ENCODE measurements at regions not wholly inside any gene's neighbourhood (a gene's known extent, or its start where the extent isn't known, plus 50 kb on each side); places are given as distances from the start of the nearest gene placed in this dataset.
"Not testable (repeated sequence)": the region's sequence is repeated elsewhere in the genome, so short reads cannot be mapped to it uniquely, and the experiment has no call there.

DNA sequence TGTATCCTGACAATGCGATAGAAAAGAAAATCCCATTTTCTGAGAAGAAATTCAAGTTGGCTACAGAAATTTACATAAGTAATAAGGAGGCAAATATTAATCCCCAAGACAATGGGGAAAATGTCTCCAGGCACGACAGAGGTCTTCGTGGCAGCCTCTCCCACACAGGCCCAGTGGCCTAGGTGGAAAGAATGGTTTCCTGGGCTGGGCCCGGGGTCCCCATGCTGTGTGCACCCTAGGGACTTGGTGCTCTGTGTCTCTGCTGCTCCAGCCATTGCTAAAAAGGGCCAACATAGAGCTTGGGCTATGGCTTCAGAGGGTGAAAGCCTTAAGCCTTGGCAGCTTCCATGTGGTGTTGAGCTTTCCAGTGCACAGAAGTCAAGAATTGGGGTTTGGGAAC lies 102.5 kb upstream of the LYPLAL1 start:
- DNase-seq, result no peak
- POLR2A ChIA-PET, result no interaction called here
- Histone ChIP-seq H3K36me3 (ENCODE audit: control insufficient read depth in 4 of 4, insufficient read depth in 4 of 4, low read length in 3 of 4) (no peaks in the 10 kb centered on the region), H3K9me3 (ENCODE audit: control extremely low read depth in 1 of 5, control insufficient read depth in 4 of 5, insufficient read depth in 2 of 5, low read depth in 1 of 5, low read length in 4 of 5) (peaks cover 0 to 2% (median 0%) of the 10 kb centered on the region in 5 experiments), H3K4me1 (ENCODE audit: control extremely low read depth in 1 of 4, control insufficient read depth in 4 of 4, insufficient read depth in 4 of 4, low read length in 3 of 4) (no peaks in the 10 kb centered on the region), H3K27me3 (replicated peaks in 2 of 5; ENCODE audit: control insufficient read depth in 4 of 5, insufficient read depth in 5 of 5, low read length in 4 of 5) (no peaks in the 10 kb centered on the region), H3K4me3 (ENCODE audit: control insufficient read depth in 1 of 7, extremely low read depth in 1 of 7, insufficient read depth in 4 of 7, low read depth in 2 of 7, low read length in 6 of 7) (no peak overlapping the region), H3K27ac (ENCODE audit: insufficient read depth in 1 of 2, low read depth in 1 of 2, low read length in 2 of 2, poor library complexity in 1 of 2, severe bottlenecking in 2 of 2) (no peak overlapping the region)
- 100% methylated on average over 4 of the region's 4 CpGs for WGBS (ENCODE audit: insufficient coverage)
- CTCF ChIA-PET, result no interaction called here

- ChIA-PET POLR2A (no interaction called here), CTCF (no interaction called here)
- 100% methylated on average over 2 of the region's 5 CpGs for WGBS (ENCODE audit: insufficient coverage)
- H3K4me3 ChIP-seq (ENCODE audit: control insufficient read depth in 1 of 7, extremely low read depth in 1 of 7, insufficient read depth in 4 of 7, low read depth in 2 of 7, low read length in 6 of 7), result no peak overlapping the region
- no peaks in the 10 kb centered on the region for H3K27me3 ChIP-seq (replicated peaks in 2 of 5; ENCODE audit: control insufficient read depth in 4 of 5, insufficient read depth in 5 of 5, low read length in 4 of 5)
- DNase-seq, result no peak
- H3K9me3 ChIP-seq (ENCODE audit: control extremely low read depth in 1 of 5, control insufficient read depth in 4 of 5, insufficient read depth in 2 of 5, low read depth in 1 of 5, low read length in 4 of 5), result peaks cover 0 to 2% (median 0%) of the 10 kb centered on the region in 5 experiments
- no peaks in the 10 kb centered on the region for H3K4me1 ChIP-seq (ENCODE audit: control extremely low read depth in 1 of 4, control insufficient read depth in 4 of 4, insufficient read depth in 4 of 4, low read length in 3 of 4)
- H3K27ac ChIP-seq (ENCODE audit: insufficient read depth in 1 of 2, low read depth in 1 of 2, low read length in 2 of 2, poor library complexity in 1 of 2, severe bottlenecking in 2 of 2), result no peak overlapping the region
- H3K36me3 ChIP-seq (ENCODE audit: control insufficient read depth in 4 of 4, insufficient read depth in 4 of 4, low read length in 3 of 4), result no peaks in the 10 kb centered on the region
Measured at GRCh38 chr1:219072329-219072728, 101.3 kb upstream of the LYPLAL1 start.

DNA sequence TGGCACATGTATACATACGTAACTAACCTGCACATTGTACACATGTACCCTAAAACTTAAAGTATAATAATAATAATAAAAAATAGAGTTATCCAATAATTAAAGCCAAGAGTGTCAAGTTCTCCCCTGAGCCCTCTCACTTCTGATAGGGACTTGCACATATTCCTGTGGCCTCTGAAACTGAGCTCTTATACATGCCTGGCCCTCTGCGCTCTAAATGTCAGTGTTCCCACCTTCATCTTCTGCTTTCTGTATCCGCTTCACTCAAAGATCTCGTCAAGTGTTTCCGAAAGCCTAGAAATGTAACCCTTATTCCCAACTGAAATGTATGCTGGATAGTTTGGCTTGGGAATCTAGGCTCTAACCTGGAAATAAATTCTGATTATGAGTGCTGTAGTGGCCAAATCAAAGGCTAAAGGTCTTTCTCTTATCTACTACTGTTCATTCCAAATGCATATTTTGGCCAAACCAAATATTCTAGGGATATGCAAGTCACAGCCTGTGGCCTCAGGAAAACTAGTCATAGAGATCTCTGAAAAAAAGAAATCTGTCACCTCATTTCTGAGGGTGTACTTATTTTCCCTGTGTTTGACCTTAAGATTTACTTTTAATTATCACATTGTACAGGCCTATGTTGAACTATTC lies 99.5 kb upstream of the LYPLAL1 start:
- CTCF ChIA-PET, result no interaction called here
- Histone ChIP-seq H3K27me3 (replicated peaks in 2 of 5; ENCODE audit: control insufficient read depth in 4 of 5, insufficient read depth in 5 of 5, low read length in 4 of 5) (no peaks in the 10 kb centered on the region), H3K27ac (ENCODE audit: insufficient read depth in 1 of 2, low read depth in 1 of 2, low read length in 2 of 2, poor library complexity in 1 of 2, severe bottlenecking in 2 of 2) (no peak overlapping the region), H3K9me3 (ENCODE audit: control extremely low read depth in 1 of 5, control insufficient read depth in 4 of 5, insufficient read depth in 2 of 5, low read depth in 1 of 5, low read length in 4 of 5) (peaks cover 0 to 2% (median 0%) of the 10 kb centered on the region in 5 experiments), H3K36me3 (ENCODE audit: control insufficient read depth in 4 of 4, insufficient read depth in 4 of 4, low read length in 3 of 4) (no peaks in the 10 kb centered on the region), H3K4me3 (ENCODE audit: control insufficient read depth in 1 of 7, extremely low read depth in 1 of 7, insufficient read depth in 4 of 7, low read depth in 2 of 7, low read length in 6 of 7) (no peak overlapping the region), H3K4me1 (ENCODE audit: control extremely low read depth in 1 of 4, control insufficient read depth in 4 of 4, insufficient read depth in 4 of 4, low read length in 3 of 4) (no peaks in the 10 kb centered on the region)
- POLR2A ChIA-PET, result no interaction called here
- no peak for DNase-seq
- WGBS (ENCODE audit: insufficient coverage), result 100% methylated on average over 1 of the region's 5 CpGs

DNA sequence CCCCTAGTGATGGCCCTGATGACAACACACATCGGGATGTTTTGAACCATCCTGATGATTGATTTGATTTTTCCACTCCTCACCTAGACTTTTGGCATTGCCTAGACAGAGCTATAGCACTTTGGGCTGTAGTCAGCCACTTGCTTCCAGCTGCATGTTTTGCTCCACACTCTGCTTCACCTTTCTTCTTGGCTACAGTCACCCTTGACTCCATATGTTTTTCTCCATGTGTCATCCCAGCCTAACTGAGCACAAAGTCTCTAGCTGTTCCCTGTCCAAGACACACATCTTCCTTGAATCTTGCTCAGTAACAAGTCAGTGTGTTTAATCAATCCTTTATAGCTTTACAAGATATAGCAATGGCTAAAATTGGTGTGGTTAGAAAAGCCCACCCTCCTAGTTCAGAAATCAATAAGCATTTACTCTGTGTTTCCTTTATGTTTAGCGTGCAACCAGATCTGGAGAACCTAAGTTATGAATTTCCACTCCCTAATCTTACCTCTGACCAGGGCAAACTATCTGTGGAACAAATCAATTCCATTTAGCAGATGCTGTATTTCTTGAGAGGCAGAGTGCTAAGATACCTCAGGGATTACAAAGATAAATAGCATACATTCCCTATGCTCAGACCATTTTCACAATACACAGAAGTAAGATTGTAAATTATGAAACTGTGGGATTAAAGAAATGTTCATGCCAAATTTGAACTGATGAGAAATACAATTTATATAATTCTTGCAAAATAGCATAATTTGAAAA lies 98.4 kb upstream of the LYPLAL1 start:
- no peaks in the 10 kb centered on the region for H3K36me3 ChIP-seq (ENCODE audit: control insufficient read depth in 4 of 4, insufficient read depth in 4 of 4, low read length in 3 of 4)
- CTCF ChIA-PET, result no interaction called here

GRCh38 chr1:219076326-219076937 lies 97.2 kb upstream of the LYPLAL1 start:
- no peak overlapping the region for H3K4me3 ChIP-seq (ENCODE audit: control insufficient read depth in 1 of 7, extremely low read depth in 1 of 7, insufficient read depth in 4 of 7, low read depth in 2 of 7, low read length in 6 of 7)
- no CpG with 5 or more reads among the region's 1 CpG for WGBS (ENCODE audit: insufficient coverage)

More for the DNA sequence above, 98.4 kb upstream of the LYPLAL1 start:
- Histone ChIP-seq H3K9me3 (ENCODE audit: control extremely low read depth in 1 of 5, control insufficient read depth in 4 of 5, insufficient read depth in 2 of 5, low read depth in 1 of 5, low read length in 4 of 5) (peaks cover 0 to 2% (median 0%) of the 10 kb centered on the region in 5 experiments), H3K27ac (ENCODE audit: insufficient read depth in 1 of 2, low read depth in 1 of 2, low read length in 2 of 2, poor library complexity in 1 of 2, severe bottlenecking in 2 of 2) (no peak overlapping the region), H3K4me1 (ENCODE audit: control extremely low read depth in 1 of 4, control insufficient read depth in 4 of 4, insufficient read depth in 4 of 4, low read length in 3 of 4) (no peaks in the 10 kb centered on the region), H3K4me3 (ENCODE audit: control insufficient read depth in 1 of 7, extremely low read depth in 1 of 7, insufficient read depth in 4 of 7, low read depth in 2 of 7, low read length in 6 of 7) (no peak overlapping the region), H3K27me3 (replicated peaks in 2 of 5; ENCODE audit: control insufficient read depth in 4 of 5, insufficient read depth in 5 of 5, low read length in 4 of 5) (no peaks in the 10 kb centered on the region)
- no peak for DNase-seq
- 100% methylated on average over 1 of the region's 2 CpGs for whole genome bisulfite sequencing (ENCODE audit: insufficient coverage)
- POLR2A ChIA-PET, result no interaction called here

DNA sequence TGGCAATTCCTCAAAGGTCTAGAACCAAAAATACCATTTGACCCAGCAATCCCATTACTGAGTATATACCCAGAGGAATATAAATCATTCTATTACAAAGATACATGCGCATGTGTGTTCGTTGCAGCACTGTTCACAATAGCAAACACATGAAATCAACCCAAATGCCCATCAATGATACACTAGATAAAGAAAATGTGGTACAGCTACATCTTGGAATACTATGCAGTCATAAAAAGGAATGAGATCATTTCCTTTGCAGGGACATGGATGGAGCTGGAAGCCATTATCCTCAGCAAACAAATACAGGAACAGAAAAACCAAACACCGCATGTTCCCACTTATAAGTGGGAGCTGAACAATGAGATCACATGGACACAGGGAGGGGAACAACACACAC lies 95.9 kb upstream of the LYPLAL1 start:
- not testable (repeated sequence) for DNase-seq; H3K4me3 ChIP-seq (ENCODE audit: control insufficient read depth in 1 of 7, extremely low read depth in 1 of 7, insufficient read depth in 4 of 7, low read depth in 2 of 7, low read length in 6 of 7)

More at GRCh38 chr1:219076326-219076937, 97.2 kb upstream of the LYPLAL1 start:
- POLR2A ChIA-PET, result no interaction called here
- DNase-seq, result no peak
- no peaks in the 10 kb centered on the region for H3K36me3 ChIP-seq (ENCODE audit: control insufficient read depth in 4 of 4, insufficient read depth in 4 of 4, low read length in 3 of 4)
- H3K27me3 ChIP-seq (replicated peaks in 2 of 5; ENCODE audit: control insufficient read depth in 4 of 5, insufficient read depth in 5 of 5, low read length in 4 of 5), result no peaks in the 10 kb centered on the region
- H3K4me1 ChIP-seq (ENCODE audit: control extremely low read depth in 1 of 4, control insufficient read depth in 4 of 4, insufficient read depth in 4 of 4, low read length in 3 of 4), result no peaks in the 10 kb centered on the region
- CTCF ChIA-PET, result no interaction called here
- H3K9me3 ChIP-seq (ENCODE audit: control extremely low read depth in 1 of 5, control insufficient read depth in 4 of 5, insufficient read depth in 2 of 5, low read depth in 1 of 5, low read length in 4 of 5), result peaks cover 0 to 3% (median 0%) of the 10 kb centered on the region in 5 experiments
- no peak overlapping the region for H3K27ac ChIP-seq (ENCODE audit: insufficient read depth in 1 of 2, low read depth in 1 of 2, low read length in 2 of 2, poor library complexity in 1 of 2, severe bottlenecking in 2 of 2)

More for the DNA sequence above, 95.9 kb upstream of the LYPLAL1 start:
- H3K9me3 ChIP-seq (ENCODE audit: control extremely low read depth in 1 of 5, control insufficient read depth in 4 of 5, insufficient read depth in 2 of 5, low read depth in 1 of 5, low read length in 4 of 5); H3K27me3 ChIP-seq (replicated peaks in 2 of 5; ENCODE audit: control insufficient read depth in 4 of 5, insufficient read depth in 5 of 5, low read length in 4 of 5); POLR2A ChIA-PET; H3K4me1 ChIP-seq (ENCODE audit: control extremely low read depth in 1 of 4, control insufficient read depth in 4 of 4, insufficient read depth in 4 of 4, low read length in 3 of 4); H3K27ac ChIP-seq (ENCODE audit: insufficient read depth in 1 of 2, low read depth in 1 of 2, low read length in 2 of 2, poor library complexity in 1 of 2, severe bottlenecking in 2 of 2); H3K36me3 ChIP-seq (ENCODE audit: control insufficient read depth in 4 of 4, insufficient read depth in 4 of 4, low read length in 3 of 4): not testable (repeated sequence)
- WGBS (ENCODE audit: insufficient coverage), result no CpG with 5 or more reads among the region's 3 CpGs
- CTCF ChIA-PET, result interaction anchor here (1.6 kb wide), 1 partner anchor 15 kb away, joined by 3 read pairs; no protein-coding TSS in a partner anchor
